Activated naive CD4-positive, alpha-beta T cell treated with anti-CD3 and anti-CD28 coated beads, Interleukin-2, amount 10 ng/mL, durations not matched to agents 7 days and 5 days (primary cell): ENCODE measurements at regions not wholly inside any gene's neighbourhood (a gene's known extent, or its start where the extent isn't known, plus 50 kb on each side); places are given as distances from the start of the nearest gene placed in this dataset.
A peak's percentile ranks its signal among the peaks of the same experiment; 100 is the strongest.
"Not testable (repeated sequence)": the region's sequence is repeated elsewhere in the genome, so short reads cannot be mapped to it uniquely, and the experiment has no call there.

Experiments
- CTCF ChIA-PET: fragments of 350-600 bp; sonication (Branson Sonifier 250); formaldehyde crosslinking; loops from one replicate; lab custom pipeline; 2021; ENCODE audit warnings: antibody characterized with exemption; lab: Charles Lee
- DNase-seq: peaks from one replicate; pipeline ENCODE4 v3.0.0-alpha.2; 2020
- H3K27ac Mint-ChIP-seq: one replicate; pipeline ENCODE4 v1.8.0; 2021; ENCODE audit warnings: mild to moderate bottlenecking, moderate library complexity, mixed read lengths
- H3K27me3 Mint-ChIP-seq: one replicate; pipeline ENCODE4 v1.8.0; 2021; ENCODE audit warnings: mild to moderate bottlenecking, mixed read lengths
- H3K36me3 Mint-ChIP-seq: one replicate; pipeline ENCODE4 v1.8.0; 2021; ENCODE audit warnings: mixed read lengths
- H3K4me1 Mint-ChIP-seq: one replicate; pipeline ENCODE4 v1.8.0; 2021; ENCODE audit warnings: mixed read lengths
- H3K4me3 Mint-ChIP-seq: one replicate; pipeline ENCODE4 v1.8.0; 2021; ENCODE audit warnings: mild to moderate bottlenecking, moderate library complexity, mixed read lengths
- H3K9me3 Mint-ChIP-seq: one replicate; pipeline ENCODE4 v1.8.0; 2021; ENCODE audit warnings: mixed read lengths

DNA sequence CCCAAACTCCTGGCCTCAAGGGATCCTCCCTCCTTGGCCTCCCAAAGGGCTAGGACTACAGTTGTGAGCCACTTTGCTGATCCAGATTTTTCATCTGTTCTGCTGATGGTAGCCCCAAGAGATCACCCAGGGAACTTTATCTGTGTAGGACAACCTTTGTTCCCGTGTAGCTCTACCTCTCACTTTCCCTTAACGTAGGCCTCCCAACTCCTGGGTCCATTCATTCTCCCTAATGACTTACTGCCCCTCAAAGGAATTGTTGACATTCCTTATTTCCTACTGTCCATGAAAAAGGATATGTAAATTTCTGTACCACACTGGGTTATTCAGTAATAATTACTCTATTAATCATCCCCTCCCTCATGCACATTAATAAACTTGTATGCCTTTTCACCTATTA lies 51.0 kb upstream of the PHF24 start:
- no peaks in the 10 kb centered on the region for H3K4me1 Mint-ChIP-seq
- H3K36me3 Mint-ChIP-seq = no peaks in the 10 kb centered on the region
- peaks cover 19% of the 10 kb centered on the region for H3K27me3 Mint-ChIP-seq
- no peaks in the 10 kb centered on the region for H3K9me3 Mint-ChIP-seq
- CTCF ChIA-PET = no interaction called here
- H3K4me3 Mint-ChIP-seq = no peak overlapping the region
- no peak overlapping the region for H3K27ac Mint-ChIP-seq
- no peak for DNase-seq

GRCh38 chr9:34899535-34900158 lies 58.4 kb upstream of the PHF24 start:
- Mint-ChIP-seq H3K36me3 (no peaks in the 10 kb centered on the region), H3K27ac (no peak overlapping the region), H3K4me3 (no peak overlapping the region), H3K4me1 (no peaks in the 10 kb centered on the region), H3K27me3 (peaks cover 30% of the 10 kb centered on the region), H3K9me3 (no peaks in the 10 kb centered on the region)
- peak; percentile 90 for DNase-seq
- CTCF ChIA-PET = interaction anchor here (0.6 to 4.2 kb wide), 44 partner anchors 10 to 655 kb away, joined by 3 to 91 read pairs (median 4); partner anchors contain the start of genes ATOSB, PHF24, PIGO and STOML2

- no peaks in the 10 kb centered on the region for H3K9me3 Mint-ChIP-seq
- H3K4me3 Mint-ChIP-seq = no peak overlapping the region
- no peak for DNase-seq
- no peaks in the 10 kb centered on the region for H3K36me3 Mint-ChIP-seq
- H3K4me1 Mint-ChIP-seq = no peaks in the 10 kb centered on the region
- H3K27ac Mint-ChIP-seq = no peak overlapping the region
- CTCF ChIA-PET = interaction anchor here (0.6 to 4.2 kb wide), 34 partner anchors 9 to 655 kb away, joined by 3 to 91 read pairs (median 5); partner anchors contain the start of genes ATOSB, PHF24, PIGO and STOML2
- H3K27me3 Mint-ChIP-seq = peaks cover 38% of the 10 kb centered on the region
Observed at GRCh38 chr9:34898846-34899245, 59.2 kb upstream of the PHF24 start.

GRCh38 chr9:34896112-34896511 lies 62.0 kb upstream of the PHF24 start:
- CTCF ChIA-PET = no interaction called here
- Mint-ChIP-seq H3K4me1 (no peaks in the 10 kb centered on the region), H3K36me3 (no peaks in the 10 kb centered on the region), H3K4me3 (no peak overlapping the region), H3K9me3 (no peaks in the 10 kb centered on the region), H3K27me3 (peaks cover 60% of the 10 kb centered on the region), H3K27ac (no peak overlapping the region)
- no peak for DNase-seq

- Mint-ChIP-seq H3K4me1 (no peaks in the 10 kb centered on the region), H3K9me3 (no peaks in the 10 kb centered on the region), H3K4me3 (no peak overlapping the region), H3K27me3 (peaks cover 52% of the 10 kb centered on the region), H3K36me3 (no peaks in the 10 kb centered on the region), H3K27ac (no peak overlapping the region)
- DNase-seq = no peak
- CTCF ChIA-PET = no interaction called here
Observed at GRCh38 chr9:34892886-34893285, 65.2 kb upstream of the PHF24 start.

DNA sequence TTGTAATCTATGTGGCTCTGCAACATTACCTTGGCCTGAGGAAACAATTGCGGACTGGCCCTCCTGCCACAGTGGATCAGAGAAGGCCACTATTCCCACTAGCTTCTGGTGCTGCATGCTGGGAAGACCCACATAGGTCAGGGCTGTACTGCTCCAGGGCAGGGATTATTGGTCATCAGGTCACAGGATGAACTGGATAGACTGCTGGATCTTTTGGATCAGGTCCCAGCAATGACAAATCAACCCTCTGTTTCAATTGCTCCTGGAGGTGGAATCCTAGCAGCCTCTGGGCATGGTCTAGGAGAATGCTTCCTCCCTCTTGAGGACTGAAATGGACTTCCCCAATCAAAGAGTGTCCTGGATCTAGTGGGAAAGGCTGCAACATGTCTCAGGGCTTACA lies 66.7 kb upstream of the PHF24 start:
- H3K4me1 Mint-ChIP-seq = no peaks in the 10 kb centered on the region
- no peak overlapping the region for H3K4me3 Mint-ChIP-seq
- H3K27me3 Mint-ChIP-seq = peaks cover 46% of the 10 kb centered on the region
- CTCF ChIA-PET = no interaction called here
- H3K36me3 Mint-ChIP-seq = no peaks in the 10 kb centered on the region
- H3K9me3 Mint-ChIP-seq = no peaks in the 10 kb centered on the region
- no peak for DNase-seq
- H3K27ac Mint-ChIP-seq = no peak overlapping the region

GRCh38 chr9:34887841-34888240 lies 70.2 kb upstream of the PHF24 start:
- Mint-ChIP-seq H3K4me1 (no peaks in the 10 kb centered on the region), H3K27me3 (peaks cover 17% of the 10 kb centered on the region), H3K27ac (no peak overlapping the region), H3K4me3 (no peak overlapping the region), H3K9me3 (no peaks in the 10 kb centered on the region), H3K36me3 (no peaks in the 10 kb centered on the region)
- CTCF ChIA-PET = interaction anchor here (1.0 kb wide), 1 partner anchor 12 kb away, joined by 3 read pairs; no protein-coding TSS in a partner anchor
- no peak for DNase-seq

GRCh38 chr9:34884747-34885189 lies 73.3 kb upstream of the PHF24 start:
- DNase-seq = peak; percentile 28
- peak overlapping the region; percentile 46 for H3K27ac Mint-ChIP-seq
- H3K4me1 Mint-ChIP-seq = no peaks in the 10 kb centered on the region
- no peaks in the 10 kb centered on the region for H3K36me3 Mint-ChIP-seq
- H3K4me3 Mint-ChIP-seq = no peak overlapping the region
- no peaks in the 10 kb centered on the region for H3K9me3 Mint-ChIP-seq
- H3K27me3 Mint-ChIP-seq = peaks cover 8% of the 10 kb centered on the region
- CTCF ChIA-PET = no interaction called here

- Mint-ChIP-seq H3K36me3 (no peaks in the 10 kb centered on the region), H3K9me3 (no peaks in the 10 kb centered on the region), H3K27me3 (peaks cover 12% of the 10 kb centered on the region), H3K4me3 (no peak overlapping the region), H3K27ac (no peak overlapping the region), H3K4me1 (no peaks in the 10 kb centered on the region)
- DNase-seq = no peak
- CTCF ChIA-PET = no interaction called here
Observed at GRCh38 chr9:34876096-34876495, 82.0 kb upstream of the PHF24 start.

DNA sequence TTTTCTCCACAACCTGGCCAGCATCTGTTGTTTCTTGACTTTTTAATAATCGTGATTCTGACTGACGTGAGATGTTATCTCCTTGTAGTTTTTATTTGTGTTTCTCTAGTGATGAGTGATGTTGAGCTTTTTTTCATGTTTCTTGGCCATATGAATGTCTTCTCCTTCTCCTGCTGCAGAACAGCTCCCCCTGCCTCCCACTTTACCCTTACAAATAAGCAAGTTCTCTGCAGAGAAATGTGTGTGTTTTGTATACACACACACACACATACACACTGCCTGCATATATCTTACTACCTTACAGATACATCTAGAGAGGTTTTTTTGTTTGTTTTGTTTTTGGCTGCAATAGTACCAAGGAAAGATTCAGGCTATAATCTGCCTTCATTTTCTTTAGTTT lies 88.7 kb upstream of the PHF24 start:
- Mint-ChIP-seq H3K27ac (no peak overlapping the region), H3K27me3 (no peaks in the 10 kb centered on the region), H3K4me1 (no peaks in the 10 kb centered on the region), H3K9me3 (peaks cover 2% of the 10 kb centered on the region), H3K4me3 (no peak overlapping the region), H3K36me3 (no peaks in the 10 kb centered on the region)
- CTCF ChIA-PET = no interaction called here
- DNase-seq = no peak

GRCh38 chr9:34866614-34867013 lies 91.5 kb upstream of the PHF24 start:
- Mint-ChIP-seq H3K4me1 (no peaks in the 10 kb centered on the region), H3K27me3 (peaks cover 15% of the 10 kb centered on the region), H3K4me3 (no peak overlapping the region), H3K9me3 (peaks cover 4% of the 10 kb centered on the region), H3K36me3 (no peaks in the 10 kb centered on the region), H3K27ac (no peak overlapping the region)
- CTCF ChIA-PET = no interaction called here
- DNase-seq = no peak

GRCh38 chr9:34863426-34863825 lies 94.7 kb upstream of the PHF24 start:
- Mint-ChIP-seq H3K36me3 (no peaks in the 10 kb centered on the region), H3K9me3 (peaks cover 4% of the 10 kb centered on the region), H3K4me3 (no peak overlapping the region), H3K4me1 (no peaks in the 10 kb centered on the region), H3K27me3 (peaks cover 15% of the 10 kb centered on the region), H3K27ac (no peak overlapping the region)
- no peak for DNase-seq
- CTCF ChIA-PET = no interaction called here

- peaks cover 19% of the 10 kb centered on the region for H3K27me3 Mint-ChIP-seq
- DNase-seq = no peak
- H3K36me3 Mint-ChIP-seq = no peaks in the 10 kb centered on the region
- peaks cover 4% of the 10 kb centered on the region for H3K9me3 Mint-ChIP-seq
- H3K4me1 Mint-ChIP-seq = no peaks in the 10 kb centered on the region
- H3K4me3 Mint-ChIP-seq = no peak overlapping the region
- no peak overlapping the region for H3K27ac Mint-ChIP-seq
- CTCF ChIA-PET = no interaction called here
Observed at GRCh38 chr9:34862836-34863235, 95.2 kb upstream of the PHF24 start.

GRCh38 chr9:34862043-34862442 lies 96.0 kb upstream of the PHF24 start:
- no peak for DNase-seq
- Mint-ChIP-seq H3K4me3 (no peak overlapping the region), H3K27me3 (peaks cover 19% of the 10 kb centered on the region), H3K27ac (no peak overlapping the region), H3K9me3 (peaks cover 6% of the 10 kb centered on the region), H3K36me3 (no peaks in the 10 kb centered on the region), H3K4me1 (no peaks in the 10 kb centered on the region)
- CTCF ChIA-PET = no interaction called here

DNA sequence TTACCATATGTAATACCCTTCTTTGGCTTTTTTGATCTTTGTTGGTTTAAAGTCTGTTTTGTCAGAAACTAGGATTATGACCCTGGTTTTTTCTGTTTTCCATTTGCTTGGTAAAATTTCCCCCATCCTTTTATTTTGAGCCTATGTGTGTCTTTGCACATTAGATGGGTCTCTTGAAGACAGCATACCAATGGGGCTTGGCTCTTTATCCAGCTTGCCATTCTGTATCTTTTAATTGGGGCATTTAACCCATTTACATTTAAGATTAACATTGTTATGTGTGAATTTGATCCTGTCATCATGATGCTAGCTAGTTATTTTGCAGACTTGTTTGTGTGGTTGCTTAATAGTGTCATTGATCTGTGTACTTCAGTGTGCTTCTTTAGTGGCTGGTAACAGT lies 103.1 kb upstream of the PHF24 start:
- DNase-seq, H3K27me3 Mint-ChIP-seq, H3K4me3 Mint-ChIP-seq, H3K36me3 Mint-ChIP-seq, H3K27ac Mint-ChIP-seq, CTCF ChIA-PET, H3K4me1 Mint-ChIP-seq, H3K9me3 Mint-ChIP-seq: not testable (repeated sequence)
